PC-3 (cell line): ENCODE measurements at regions not wholly inside any gene's neighbourhood (a gene's known extent, or its start where the extent isn't known, plus 50 kb on each side); places are given as distances from the start of the nearest gene placed in this dataset.
"Not testable (repeated sequence)": the region's sequence is repeated elsewhere in the genome, so short reads cannot be mapped to it uniquely, and the experiment has no call there.

Experiments
- ATAC-seq: fragments of 200-7000 bp; cut with Tn5 transposase; 2 replicates; pipeline ENCODE4 v1.9.1; 2020; ENCODE audit warnings: mild to moderate bottlenecking, moderate library complexity
- BruUV-seq: library from RNA; stranded (reverse); fragments of 400-500 nt; replicated peaks from 2 replicates; lab custom pipeline; 2021; lab: Mats Ljungman, UMichigan
- CTCF ChIA-PET: fragments of 300-600 bp; sonication (Branson Sonifier 250); formaldehyde crosslinking; loops from one replicate; lab custom pipeline; 2022; ENCODE audit warnings: antibody characterized with exemption; lab: Charles Lee
- POLR2A ChIA-PET: fragments of 300-600 bp; sonication (Branson Sonifier 250); formaldehyde crosslinking; loops from one replicate; lab custom pipeline; 2022; ENCODE audit warnings: antibody characterized with exemption; ENCODE audit not compliant: unreplicated experiment; lab: Charles Lee
- DNase-seq: peaks from one replicate; pipeline ENCODE4 v3.0.0-alpha.2; 2015
- H2AFZ ChIP-seq: fragments of 300-600 bp; sonication (generic); 2 replicates; pipeline ENCODE4 v1.6.0; 2016; ENCODE audit warnings: antibody characterized with exemption, low read length
- H3F3A ChIP-seq: fragments of 300-600 bp; sonication (generic); one replicate; pipeline ENCODE4 v1.6.0; 2017; ENCODE audit warnings: antibody characterized with exemption, low read length, control low read depth, mild to moderate bottlenecking; ENCODE audit not compliant: unreplicated experiment
- H3K27ac ChIP-seq: fragments of 300-600 bp; sonication (generic); 2 replicates; pipeline ENCODE4 v1.5.1; 2016; ENCODE audit warnings: mild to moderate bottlenecking, low read length
- H3K27me3 ChIP-seq: fragments of 300-600 bp; sonication (generic); 2 replicates; pipeline ENCODE4 v1.6.1; 2016; ENCODE audit warnings: low read length, mixed read lengths
- H3K36me3 ChIP-seq: fragments of 300-600 bp; sonication (generic); 2 replicates; pipeline ENCODE4 v1.6.1; 2016; ENCODE audit warnings: low read depth, mixed run types, low read length, mixed read lengths
- H3K4me1 ChIP-seq: fragments of 300-600 bp; sonication (generic); 2 replicates; pipeline ENCODE4 v1.5.1; 2016; ENCODE audit warnings: low read length; ENCODE audit not compliant: insufficient read depth
- H3K4me2 ChIP-seq: fragments of 300-600 bp; sonication (generic); 2 replicates; pipeline ENCODE4 v1.6.0; 2016; ENCODE audit warnings: low read length
- H3K4me3 ChIP-seq: fragments of 300-600 bp; sonication (generic); 2 replicates; pipeline ENCODE4 v1.5.1; 2016; ENCODE audit warnings: mild to moderate bottlenecking, low read length, mixed read lengths
- H3K79me2 ChIP-seq: fragments of 300-600 bp; sonication (generic); 2 replicates; pipeline ENCODE4 v1.6.1; 2017; ENCODE audit warnings: low read length, mixed read lengths
- H3K9ac ChIP-seq: fragments of 300-600 bp; sonication (generic); 2 replicates; pipeline ENCODE4 v1.6.0; 2016; ENCODE audit warnings: mild to moderate bottlenecking, low read length
- H3K9me2 ChIP-seq: fragments of 300-600 bp; sonication (generic); replicated peaks from 2 replicates; pipeline ENCODE4 v1.6.1; 2016; ENCODE audit warnings: mixed run types, low read length, mixed read lengths
- H3K9me3 ChIP-seq: fragments of 300-600 bp; sonication (generic); 2 replicates; pipeline ENCODE4 v1.6.1; 2016; ENCODE audit warnings: low read length, mixed read lengths
- H4K20me1 ChIP-seq: fragments of 300-600 bp; sonication (generic); 2 replicates; pipeline ENCODE4 v1.6.1; 2016; ENCODE audit warnings: low read length, mixed read lengths
- CTCF ChIP-seq: fragments of 300-600 bp; sonication (generic); conservative IDR thresholded peaks from 2 replicates; pipeline ENCODE4 v1.5.1; 2017; ENCODE audit warnings: antibody characterized with exemption, low read depth, mild to moderate bottlenecking, low read length
- EZH2 ChIP-seq: fragments of 300-600 bp; sonication (generic); IDR thresholded peaks from one replicate; pipeline ENCODE4 v1.6.1; 2017; ENCODE audit warnings: antibody characterized with exemption, mild to moderate bottlenecking, low read length; ENCODE audit not compliant: unreplicated experiment
- EZH2phosphoT487 ChIP-seq: fragments of 300-600 bp; sonication (generic); IDR thresholded peaks from 2 replicates; pipeline ENCODE4 v1.6.1; 2018; ENCODE audit warnings: mild to moderate bottlenecking, antibody characterized with exemption, low read length, borderline replicate concordance
- intact Hi-C: fragments of 100-400 bp; cut with micrococcal nuclease; formaldehyde crosslinking; loops from 2 replicates; pipeline ENCODE4 v1.9.0; 2023

DNA sequence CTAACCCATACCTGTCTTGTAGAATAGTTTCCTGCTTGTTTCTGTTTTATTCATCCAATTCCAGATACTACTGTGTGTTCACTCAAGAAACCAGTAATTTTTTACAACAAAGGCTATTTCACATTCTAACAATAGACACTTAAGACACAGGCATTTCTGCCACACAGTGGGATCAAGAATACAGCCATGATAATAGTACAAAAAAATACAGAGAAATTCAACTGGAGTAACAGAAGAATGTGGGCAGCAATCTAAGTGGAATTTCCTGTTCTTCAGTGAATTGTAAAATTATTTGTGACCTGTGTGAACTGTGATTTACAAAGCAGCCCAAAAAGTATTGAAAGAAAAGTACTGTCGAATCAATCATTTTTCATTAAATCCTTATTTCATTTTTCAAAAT lies 282.9 kb downstream of the CCER1 start:
- no peak overlapping the region for H2AFZ ChIP-seq
- no peaks in the 10 kb centered on the region for H3K4me1 ChIP-seq
- DNase-seq (no peak), ATAC-seq (no peak)
- no peak overlapping the region for H3K27ac ChIP-seq
- H3K36me3 ChIP-seq = no peaks in the 10 kb centered on the region
- ChIA-PET POLR2A (no interaction called here), CTCF (no interaction called here)
- BruUV-seq = no TSS peak
- H3K79me2 ChIP-seq = no peaks in the 10 kb centered on the region
- intact Hi-C loops = no loop called here
- H3K4me2 ChIP-seq = no peak overlapping the region
- no peaks in the 10 kb centered on the region for H3K9me2 ChIP-seq
- no peaks in the 10 kb centered on the region for H3F3A ChIP-seq
- H3K9me3 ChIP-seq = no peaks in the 10 kb centered on the region
- H3K4me3 ChIP-seq = no peak overlapping the region
- no peaks in the 10 kb centered on the region for H3K27me3 ChIP-seq
- no peak overlapping the region for H3K9ac ChIP-seq
- no peaks in the 10 kb centered on the region for H4K20me1 ChIP-seq
- TF ChIP-seq CTCF (no peak), EZH2 (no peak), EZH2phosphoT487 (no peak)

DNA sequence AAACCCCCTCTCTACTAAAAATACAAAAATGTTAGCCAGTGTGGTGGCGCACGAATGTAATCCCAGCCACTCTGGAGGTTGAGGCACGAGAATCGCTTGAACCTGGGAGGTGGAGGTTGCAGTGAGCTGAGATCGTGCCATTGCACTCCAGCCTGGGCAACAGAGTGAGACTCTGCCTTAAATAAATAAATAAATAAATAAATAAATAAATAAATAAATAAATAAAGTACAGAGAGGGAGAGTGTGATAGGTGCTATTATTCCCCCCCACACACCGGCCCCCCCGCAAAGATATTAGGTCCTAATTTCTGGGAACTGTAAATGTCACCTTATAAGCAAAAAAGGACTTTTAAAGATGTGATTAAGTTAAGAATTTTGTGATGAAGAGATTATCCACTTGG lies 291.0 kb downstream of the CCER1 start:
- H3K9me2 ChIP-seq, H3K4me3 ChIP-seq, H4K20me1 ChIP-seq, H3K27me3 ChIP-seq, intact Hi-C loops, H2AFZ ChIP-seq, CTCF ChIA-PET, H3K4me1 ChIP-seq, H3F3A ChIP-seq, H3K4me2 ChIP-seq, H3K79me2 ChIP-seq, H3K9me3 ChIP-seq, ATAC-seq, H3K36me3 ChIP-seq, H3K9ac ChIP-seq, DNase-seq, BruUV-seq, H3K27ac ChIP-seq, POLR2A ChIA-PET: not testable (repeated sequence)

DNA sequence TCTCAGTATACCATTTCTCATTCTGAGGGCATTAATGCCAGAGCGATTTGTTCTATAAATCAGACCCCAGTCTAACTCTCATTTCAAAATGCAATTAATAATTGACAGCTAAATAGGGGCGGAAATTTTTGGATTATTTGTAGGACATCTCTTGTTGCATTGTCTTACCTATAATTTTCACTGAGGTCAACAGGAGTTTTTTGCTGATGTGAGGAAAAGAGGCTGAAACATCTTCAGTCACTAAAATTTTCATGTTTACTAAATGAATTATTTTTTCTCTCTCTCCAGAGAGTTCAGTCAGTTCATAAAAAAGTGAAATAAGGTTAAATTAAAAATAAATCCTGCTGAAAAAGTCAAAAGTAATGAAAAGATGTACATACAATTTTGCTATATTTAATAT lies 295.9 kb downstream of the CCER1 start:
- TF ChIP-seq CTCF (no peak), EZH2 (no peak), EZH2phosphoT487 (no peak)
- Histone ChIP-seq H3K27ac (no peak overlapping the region), H3K9me2 (no peaks in the 10 kb centered on the region), H3K4me3 (no peak overlapping the region), H3K4me1 (no peaks in the 10 kb centered on the region), H3K9me3 (no peaks in the 10 kb centered on the region), H3K9ac (no peak overlapping the region), H3K4me2 (no peak overlapping the region), H3F3A (no peaks in the 10 kb centered on the region), H2AFZ (no peak overlapping the region), H4K20me1 (no peaks in the 10 kb centered on the region), H3K27me3 (no peaks in the 10 kb centered on the region), H3K36me3 (no peaks in the 10 kb centered on the region), H3K79me2 (no peaks in the 10 kb centered on the region)
- no TSS peak for BruUV-seq
- ChIA-PET CTCF (no interaction called here), POLR2A (no interaction called here)
- DNase-seq (no peak), ATAC-seq (no peak)
- intact Hi-C loops = no loop called here
